ENCODE measurements at regions not wholly inside any gene's neighbourhood (a gene's known extent, or its start where the extent isn't known, plus 50 kb on each side); places are given as distances from the start of the nearest gene placed in this dataset.

GRCh38 chr11:42651621-42652020 is 660.2 kb upstream of the API5 start:
- TF ChIP-seq, protein P1, sequence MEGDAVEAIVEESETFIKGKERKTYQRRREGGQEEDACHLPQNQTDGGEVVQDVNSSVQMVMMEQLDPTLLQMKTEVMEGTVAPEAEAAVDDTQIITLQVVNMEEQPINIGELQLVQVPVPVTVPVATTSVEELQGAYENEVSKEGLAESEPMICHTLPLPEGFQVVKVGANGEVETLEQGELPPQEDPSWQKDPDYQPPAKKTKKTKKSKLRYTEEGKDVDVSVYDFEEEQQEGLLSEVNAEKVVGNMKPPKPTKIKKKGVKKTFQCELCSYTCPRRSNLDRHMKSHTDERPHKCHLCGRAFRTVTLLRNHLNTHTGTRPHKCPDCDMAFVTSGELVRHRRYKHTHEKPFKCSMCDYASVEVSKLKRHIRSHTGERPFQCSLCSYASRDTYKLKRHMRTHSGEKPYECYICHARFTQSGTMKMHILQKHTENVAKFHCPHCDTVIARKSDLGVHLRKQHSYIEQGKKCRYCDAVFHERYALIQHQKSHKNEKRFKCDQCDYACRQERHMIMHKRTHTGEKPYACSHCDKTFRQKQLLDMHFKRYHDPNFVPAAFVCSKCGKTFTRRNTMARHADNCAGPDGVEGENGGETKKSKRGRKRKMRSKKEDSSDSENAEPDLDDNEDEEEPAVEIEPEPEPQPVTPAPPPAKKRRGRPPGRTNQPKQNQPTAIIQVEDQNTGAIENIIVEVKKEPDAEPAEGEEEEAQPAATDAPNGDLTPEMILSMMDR (IDR thresholded peaks at IDR 0.05; ENCODE audit: low read depth, low read length): no peak
- no peak for TF ChIP-seq EZH2phosphoT487 (IDR thresholded peaks at IDR 0.05; ENCODE audit: low read depth)

All from OCI-LY3 (cell line).